ENCODE measurements at regions not wholly inside any gene's neighbourhood (a gene's known extent, or its start where the extent isn't known, plus 50 kb on each side); places are given as distances from the start of the nearest gene placed in this dataset.

- no peaks in the 10 kb centered on the region for H3K9me3 Mint-ChIP-seq
- H3K27ac Mint-ChIP-seq, result no peak overlapping the region
- no peaks in the 10 kb centered on the region for H3K36me3 Mint-ChIP-seq (ENCODE audit: low read depth)
- peaks cover 5% of the 10 kb centered on the region for H3K4me1 Mint-ChIP-seq
- H3K4me3 Mint-ChIP-seq, result no peak overlapping the region
- peaks cover 17% of the 10 kb centered on the region for H3K27me3 Mint-ChIP-seq
- no peak for ATAC-seq (replicated peaks)
Measured at GRCh38 chr7:24406789-24407299, 122.9 kb downstream of the NPY start.

- H3K27me3 Mint-ChIP-seq, result peaks cover 22% of the 10 kb centered on the region
- no peak overlapping the region for H3K27ac Mint-ChIP-seq
- no peaks in the 10 kb centered on the region for H3K9me3 Mint-ChIP-seq
- ATAC-seq (replicated peaks), result no peak
- H3K4me3 Mint-ChIP-seq, result no peak overlapping the region
- no peaks in the 10 kb centered on the region for H3K36me3 Mint-ChIP-seq (ENCODE audit: low read depth)
- H3K4me1 Mint-ChIP-seq, result peaks cover 5% of the 10 kb centered on the region
Measured at GRCh38 chr7:24407965-24408364, 124.0 kb downstream of the NPY start.

GRCh38 chr7:24408798-24409430 is 124.9 kb downstream of the NPY start:
- no peak for ATAC-seq (replicated peaks)
- H3K4me3 Mint-ChIP-seq, result no peak overlapping the region
- peaks cover 14% of the 10 kb centered on the region for H3K27me3 Mint-ChIP-seq
- no peak overlapping the region for H3K27ac Mint-ChIP-seq
- no peaks in the 10 kb centered on the region for H3K36me3 Mint-ChIP-seq (ENCODE audit: low read depth)
- H3K4me1 Mint-ChIP-seq, result peaks cover 5% of the 10 kb centered on the region
- peaks cover under 1% of the 10 kb centered on the region for H3K9me3 Mint-ChIP-seq

- H3K4me3 Mint-ChIP-seq, result no peak overlapping the region
- H3K27ac Mint-ChIP-seq, result no peak overlapping the region
- peaks cover 4% of the 10 kb centered on the region for H3K9me3 Mint-ChIP-seq
- H3K27me3 Mint-ChIP-seq, result peaks cover 17% of the 10 kb centered on the region
- H3K36me3 Mint-ChIP-seq (ENCODE audit: low read depth), result no peaks in the 10 kb centered on the region
- peaks cover 5% of the 10 kb centered on the region for H3K4me1 Mint-ChIP-seq
- ATAC-seq (replicated peaks), result no peak
Measured at GRCh38 chr7:24409431-24410024, 125.5 kb downstream of the NPY start.

GRCh38 chr7:24411226-24411625 is 127.2 kb downstream of the NPY start:
- Mint-ChIP-seq H3K4me3 (no peak overlapping the region), H3K27ac (no peak overlapping the region), H3K9me3 (peaks cover 4% of the 10 kb centered on the region), H3K4me1 (peaks cover 1% of the 10 kb centered on the region), H3K27me3 (peaks cover 17% of the 10 kb centered on the region), H3K36me3 (ENCODE audit: low read depth) (no peaks in the 10 kb centered on the region)
- ATAC-seq (replicated peaks), result no peak

GRCh38 chr7:24417526-24418120 is 133.6 kb downstream of the NPY start:
- Mint-ChIP-seq H3K4me3 (no peak overlapping the region), H3K36me3 (ENCODE audit: low read depth) (no peaks in the 10 kb centered on the region), H3K9me3 (peaks cover 4% of the 10 kb centered on the region), H3K27me3 (peaks cover 5% of the 10 kb centered on the region), H3K4me1 (no peaks in the 10 kb centered on the region), H3K27ac (no peak overlapping the region)
- ATAC-seq (replicated peaks), result no peak

GRCh38 chr7:24419077-24419476 is 135.1 kb downstream of the NPY start:
- H3K4me3 Mint-ChIP-seq, result no peak overlapping the region
- no peak overlapping the region for H3K27ac Mint-ChIP-seq
- H3K27me3 Mint-ChIP-seq, result peaks cover 2% of the 10 kb centered on the region
- H3K4me1 Mint-ChIP-seq, result no peaks in the 10 kb centered on the region
- no peak for ATAC-seq (replicated peaks)
- peaks cover 2% of the 10 kb centered on the region for H3K9me3 Mint-ChIP-seq
- H3K36me3 Mint-ChIP-seq (ENCODE audit: low read depth), result no peaks in the 10 kb centered on the region

GRCh38 chr7:24419511-24419910 is 135.5 kb downstream of the NPY start:
- ATAC-seq (replicated peaks), result no peak
- H3K36me3 Mint-ChIP-seq (ENCODE audit: low read depth), result no peaks in the 10 kb centered on the region
- H3K4me3 Mint-ChIP-seq, result no peak overlapping the region

GRCh38 chr7:24422441-24423010 is 138.5 kb downstream of the NPY start:
- no peaks in the 10 kb centered on the region for H3K9me3 Mint-ChIP-seq
- no peak overlapping the region for H3K4me3 Mint-ChIP-seq
- peaks cover 8% of the 10 kb centered on the region for H3K27me3 Mint-ChIP-seq
- H3K36me3 Mint-ChIP-seq (ENCODE audit: low read depth), result no peaks in the 10 kb centered on the region
- no peaks in the 10 kb centered on the region for H3K4me1 Mint-ChIP-seq
- ATAC-seq (replicated peaks), result no peak
- no peak overlapping the region for H3K27ac Mint-ChIP-seq

More at GRCh38 chr7:24419511-24419910, 135.5 kb downstream of the NPY start:
- Mint-ChIP-seq H3K27ac (no peak overlapping the region), H3K9me3 (no peaks in the 10 kb centered on the region), H3K27me3 (no peaks in the 10 kb centered on the region), H3K4me1 (no peaks in the 10 kb centered on the region)

GRCh38 chr7:24425664-24426063 is 141.7 kb downstream of the NPY start:
- H3K9me3 Mint-ChIP-seq, result no peaks in the 10 kb centered on the region
- no peak overlapping the region for H3K27ac Mint-ChIP-seq
- H3K4me3 Mint-ChIP-seq, result no peak overlapping the region
- H3K27me3 Mint-ChIP-seq, result peaks cover 8% of the 10 kb centered on the region
- no peaks in the 10 kb centered on the region for H3K4me1 Mint-ChIP-seq
- no peak for ATAC-seq (replicated peaks)
- H3K36me3 Mint-ChIP-seq (ENCODE audit: low read depth), result no peaks in the 10 kb centered on the region

- Mint-ChIP-seq H3K4me1 (no peaks in the 10 kb centered on the region), H3K27ac (no peak overlapping the region), H3K27me3 (peaks cover 8% of the 10 kb centered on the region), H3K9me3 (no peaks in the 10 kb centered on the region), H3K36me3 (ENCODE audit: low read depth) (no peaks in the 10 kb centered on the region), H3K4me3 (no peak overlapping the region)
- ATAC-seq (replicated peaks), result no peak
Measured at GRCh38 chr7:24427048-24427447, 143.1 kb downstream of the NPY start.

GRCh38 chr7:24428676-24429075 is 144.6 kb upstream of the PALS2 start:
- no peak for ATAC-seq (replicated peaks)
- Mint-ChIP-seq H3K27me3 (peaks cover 8% of the 10 kb centered on the region), H3K4me1 (no peaks in the 10 kb centered on the region), H3K9me3 (no peaks in the 10 kb centered on the region), H3K36me3 (ENCODE audit: low read depth) (no peaks in the 10 kb centered on the region), H3K27ac (no peak overlapping the region), H3K4me3 (no peak overlapping the region)

- no peaks in the 10 kb centered on the region for H3K9me3 Mint-ChIP-seq
- no peaks in the 10 kb centered on the region for H3K36me3 Mint-ChIP-seq (ENCODE audit: low read depth)
- no peak overlapping the region for H3K27ac Mint-ChIP-seq
- H3K4me3 Mint-ChIP-seq, result no peak overlapping the region
- no peaks in the 10 kb centered on the region for H3K4me1 Mint-ChIP-seq
- no peaks in the 10 kb centered on the region for H3K27me3 Mint-ChIP-seq
- ATAC-seq (replicated peaks), result no peak
Measured at GRCh38 chr7:24432677-24433076, 140.6 kb upstream of the PALS2 start.

GRCh38 chr7:24434972-24435371 is 138.3 kb upstream of the PALS2 start:
- no peaks in the 10 kb centered on the region for H3K9me3 Mint-ChIP-seq
- no peak overlapping the region for H3K27ac Mint-ChIP-seq
- no peaks in the 10 kb centered on the region for H3K36me3 Mint-ChIP-seq (ENCODE audit: low read depth)
- H3K4me1 Mint-ChIP-seq, result no peaks in the 10 kb centered on the region
- H3K27me3 Mint-ChIP-seq, result no peaks in the 10 kb centered on the region
- ATAC-seq (replicated peaks), result no peak
- no peak overlapping the region for H3K4me3 Mint-ChIP-seq

Data from activated T-helper 17 cell treated with anti-CD3 and anti-CD28 coated beads, Interleukin-2, amount 50 U/mL, for 72 hours (primary cell).